ENCODE measurements at regions not wholly inside any gene's neighbourhood (a gene's known extent, or its start where the extent isn't known, plus 50 kb on each side); places are given as distances from the start of the nearest gene placed in this dataset.

DNA sequence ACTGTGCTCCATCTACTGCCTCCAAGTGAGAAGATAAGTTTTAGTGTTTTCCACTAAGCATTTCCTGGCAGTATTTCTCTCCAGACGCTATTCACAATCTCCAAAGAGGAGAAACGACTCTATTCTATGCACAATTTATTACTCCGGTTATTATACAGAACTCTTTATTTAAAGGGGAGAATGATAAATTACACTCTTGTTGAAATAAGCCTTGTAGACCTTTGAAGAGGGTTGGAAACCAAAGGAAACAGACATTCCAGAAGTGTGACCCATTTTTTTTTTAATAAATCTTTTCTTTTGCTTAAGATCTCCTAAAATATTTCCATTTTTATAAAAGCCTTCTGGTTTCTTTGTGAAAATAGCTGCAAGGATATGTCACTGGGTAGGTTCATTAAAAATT lies 76.1 kb upstream of the HDAC9 start:
- TF ChIP-seq POLR2A (IDR thresholded peaks at IDR 0.05) = no peak
- TF ChIP-seq, protein P1, sequence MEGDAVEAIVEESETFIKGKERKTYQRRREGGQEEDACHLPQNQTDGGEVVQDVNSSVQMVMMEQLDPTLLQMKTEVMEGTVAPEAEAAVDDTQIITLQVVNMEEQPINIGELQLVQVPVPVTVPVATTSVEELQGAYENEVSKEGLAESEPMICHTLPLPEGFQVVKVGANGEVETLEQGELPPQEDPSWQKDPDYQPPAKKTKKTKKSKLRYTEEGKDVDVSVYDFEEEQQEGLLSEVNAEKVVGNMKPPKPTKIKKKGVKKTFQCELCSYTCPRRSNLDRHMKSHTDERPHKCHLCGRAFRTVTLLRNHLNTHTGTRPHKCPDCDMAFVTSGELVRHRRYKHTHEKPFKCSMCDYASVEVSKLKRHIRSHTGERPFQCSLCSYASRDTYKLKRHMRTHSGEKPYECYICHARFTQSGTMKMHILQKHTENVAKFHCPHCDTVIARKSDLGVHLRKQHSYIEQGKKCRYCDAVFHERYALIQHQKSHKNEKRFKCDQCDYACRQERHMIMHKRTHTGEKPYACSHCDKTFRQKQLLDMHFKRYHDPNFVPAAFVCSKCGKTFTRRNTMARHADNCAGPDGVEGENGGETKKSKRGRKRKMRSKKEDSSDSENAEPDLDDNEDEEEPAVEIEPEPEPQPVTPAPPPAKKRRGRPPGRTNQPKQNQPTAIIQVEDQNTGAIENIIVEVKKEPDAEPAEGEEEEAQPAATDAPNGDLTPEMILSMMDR (IDR thresholded peaks at IDR 0.05) = no peak

DNA sequence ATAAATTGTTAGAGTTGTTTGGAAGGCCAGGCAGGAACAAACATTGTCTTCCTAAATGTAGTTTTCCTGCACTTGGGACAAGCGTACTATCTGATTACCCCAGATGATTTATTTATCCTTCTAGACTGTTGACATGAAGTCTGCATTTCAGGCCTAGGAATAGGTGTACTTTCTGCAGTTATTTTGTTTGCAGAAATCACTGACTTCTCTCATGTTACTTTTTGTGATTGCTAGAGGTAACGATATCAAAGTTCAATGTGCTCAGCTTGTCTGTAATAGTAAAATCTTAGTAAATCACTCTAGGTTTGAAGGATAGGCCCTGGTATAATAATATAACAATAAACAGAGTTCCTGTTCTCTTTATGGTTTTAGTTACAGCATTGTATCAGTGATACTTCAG lies 75.4 kb upstream of the HDAC9 start:
- TF ChIP-seq, protein P1 (IDR thresholded peaks at IDR 0.05) = no peak
- no peak for TF ChIP-seq POLR2A (IDR thresholded peaks at IDR 0.05)
- Histone ChIP-seq H3K9me3 (replicated peaks in 1 of 3) (no peaks in the 10 kb centered on the region), H3K4me3 (no peak overlapping the region), H3K27me3 (no peaks in the 10 kb centered on the region), H3K27ac (no peak overlapping the region), H3K36me3 (replicated peaks in 1 of 2) (no peaks in the 10 kb centered on the region), H3K4me1 (replicated peaks in 1 of 2) (no peaks in the 10 kb centered on the region)
- no peak for DNase-seq
- intact Hi-C loops (cut with DNase I) = no loop called here
- WGBS, 4 donors = 76 to 87% (median 85%) methylated on average over 2 of the region's 2 CpGs

More for the DNA sequence above, 76.1 kb upstream of the HDAC9 start:
- H3K27ac ChIP-seq = no peak overlapping the region
- no peaks in the 10 kb centered on the region for H3K27me3 ChIP-seq
- intact Hi-C loops (cut with DNase I) = no loop called here
- no peaks in the 10 kb centered on the region for H3K9me3 ChIP-seq (replicated peaks in 1 of 3)
- DNase-seq = no peak
- WGBS, 4 donors = 58 to 61% (median 59%) methylated on average over 3 of the region's 3 CpGs
- H3K36me3 ChIP-seq (replicated peaks in 1 of 2) = no peaks in the 10 kb centered on the region
- H3K4me3 ChIP-seq = no peak overlapping the region
- no peaks in the 10 kb centered on the region for H3K4me1 ChIP-seq (replicated peaks in 1 of 2)

DNA sequence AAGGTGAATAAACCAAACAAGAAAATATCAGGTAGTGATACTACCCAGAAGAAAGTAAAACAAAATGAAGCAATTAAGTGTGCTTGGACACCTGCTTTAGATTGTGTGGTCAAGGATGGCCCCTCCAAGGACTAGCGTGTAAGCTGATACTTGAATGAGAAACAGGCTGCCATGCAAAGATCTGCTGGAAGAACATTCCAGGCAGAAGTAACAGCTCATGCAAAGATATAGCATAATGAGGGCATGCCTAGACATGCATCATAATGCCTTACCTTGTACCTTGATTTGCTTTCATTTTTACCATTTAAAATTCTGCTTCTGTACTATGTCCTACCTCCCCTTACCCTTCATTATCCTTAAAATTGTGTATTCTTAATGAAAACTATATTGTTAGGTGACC lies 74.8 kb upstream of the HDAC9 start:
- no peak for TF ChIP-seq POLR2A (IDR thresholded peaks at IDR 0.05)
- TF ChIP-seq, protein P1 (IDR thresholded peaks at IDR 0.05) = no peak
- H3K4me3 ChIP-seq = no peak overlapping the region
- DNase-seq = no peak
- no peaks in the 10 kb centered on the region for H3K27me3 ChIP-seq
- no peak overlapping the region for H3K27ac ChIP-seq
- H3K4me1 ChIP-seq (replicated peaks in 1 of 2) = no peaks in the 10 kb centered on the region
- WGBS, 4 donors = 91 to 100% (median 95%) methylated on average over 1 of the region's 1 CpG
- intact Hi-C loops (cut with DNase I) = no loop called here
- H3K36me3 ChIP-seq (replicated peaks in 1 of 2) = no peaks in the 10 kb centered on the region
- H3K9me3 ChIP-seq (replicated peaks in 1 of 3) = no peaks in the 10 kb centered on the region

DNA sequence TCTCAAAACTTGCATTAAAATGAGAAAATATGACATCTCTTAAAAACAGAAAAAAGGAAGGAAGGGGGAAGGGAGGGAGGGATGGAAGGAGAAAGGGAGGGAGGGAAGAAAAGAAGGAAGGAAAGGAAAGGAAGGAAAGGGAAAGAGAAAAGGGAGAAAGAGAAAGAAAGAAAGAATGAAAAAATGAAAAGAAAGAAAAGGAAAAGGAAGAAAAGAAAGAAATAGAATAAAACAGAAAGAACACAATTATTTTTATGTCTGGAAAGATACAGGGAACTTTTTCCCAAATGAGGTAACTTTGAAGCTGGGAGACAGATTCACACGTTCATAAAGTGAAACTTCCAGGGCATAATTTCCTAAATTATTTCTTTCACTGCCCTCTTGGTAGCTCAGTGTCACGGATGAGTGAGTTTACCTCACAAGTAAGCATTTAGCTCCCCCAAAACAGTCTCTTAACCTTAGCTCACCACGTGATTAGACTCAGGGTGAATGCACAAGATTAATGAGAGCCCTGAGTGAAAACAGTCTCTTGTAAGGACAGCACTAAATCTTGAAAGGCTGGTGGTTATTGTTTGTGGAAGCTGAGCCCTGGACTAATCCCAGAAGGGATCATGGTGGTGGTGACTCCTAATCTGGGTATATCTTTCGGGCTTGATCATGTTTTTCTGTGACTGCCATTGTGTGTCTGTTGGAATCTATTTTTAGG lies 74.1 kb upstream of the HDAC9 start:
- DNase-seq = no peak
- no peak overlapping the region for H3K4me3 ChIP-seq
- no peak overlapping the region for H3K27ac ChIP-seq
- H3K9me3 ChIP-seq (replicated peaks in 1 of 3) = no peaks in the 10 kb centered on the region
- no peak for TF ChIP-seq POLR2A (IDR thresholded peaks at IDR 0.05)
- TF ChIP-seq, protein P1 (IDR thresholded peaks at IDR 0.05) = no peak
- H3K4me1 ChIP-seq (replicated peaks in 1 of 2) = no peaks in the 10 kb centered on the region
- WGBS, 4 donors = 42 to 57% (median 49%) methylated on average over 4 of the region's 4 CpGs
- H3K27me3 ChIP-seq = no peaks in the 10 kb centered on the region
- intact Hi-C loops (cut with DNase I) = no loop called here
- no peaks in the 10 kb centered on the region for H3K36me3 ChIP-seq (replicated peaks in 1 of 2)
